ENCODE measurements at regions not wholly inside any gene's neighbourhood (a gene's known extent, or its start where the extent isn't known, plus 50 kb on each side); places are given as distances from the start of the nearest gene placed in this dataset.

GRCh38 chr5:71892641-71893365 lies 173.7 kb downstream of the CARTPT start:
- ATAC-seq (no peak), DNase-seq (no peak)
- intact Hi-C loops (cut with DNase I, micrococcal nuclease), result no loop called here

- no peak for DNase-seq
- no peak for ATAC-seq
- intact Hi-C loops (cut with DNase I, micrococcal nuclease), result no loop called here
Observed at GRCh38 chr5:71893451-71893850, 174.4 kb downstream of the CARTPT start.

- intact Hi-C loops (cut with DNase I, micrococcal nuclease), result no loop called here
- ATAC-seq, result no peak
- no peak for DNase-seq
Observed at GRCh38 chr5:71894091-71894490, 175.0 kb downstream of the CARTPT start.

- ATAC-seq, result peak; percentile 99
- intact Hi-C loops (cut with DNase I, micrococcal nuclease), result no loop called here
- DNase-seq, result peak; percentile 13 to 34
Observed at GRCh38 chr5:71895546-71895945, 176.5 kb downstream of the CARTPT start.

- intact Hi-C loops (cut with DNase I, micrococcal nuclease), result no loop called here
- no peak for DNase-seq
- ATAC-seq, result peak; percentile 51
Observed at GRCh38 chr5:71899865-71900342, 180.8 kb downstream of the CARTPT start.

GRCh38 chr5:71903808-71904207 lies 184.7 kb downstream of the CARTPT start:
- intact Hi-C loops (cut with DNase I, micrococcal nuclease), result no loop called here
- DNase-seq (no peak), ATAC-seq (no peak)

GRCh38 chr5:71904852-71905251 lies 185.8 kb downstream of the CARTPT start:
- intact Hi-C loops (cut with DNase I, micrococcal nuclease), result no loop called here

GRCh38 chr5:71905834-71906711 lies 187.0 kb downstream of the CARTPT start:
- ATAC-seq (peak; percentile 77), DNase-seq (peak in 1 of 2 donors; percentile 23)
- intact Hi-C loops (cut with DNase I, micrococcal nuclease), result no loop called here

More at GRCh38 chr5:71904852-71905251, 185.8 kb downstream of the CARTPT start:
- no peak for DNase-seq
- ATAC-seq, result no peak

GRCh38 chr5:71907001-71907588 lies 188.0 kb downstream of the CARTPT start:
- DNase-seq (no peak), ATAC-seq (no peak)
- intact Hi-C loops (cut with DNase I, micrococcal nuclease), result no loop called here

- DNase-seq (no peak), ATAC-seq (no peak)
- intact Hi-C loops (cut with DNase I, micrococcal nuclease), result no loop called here
Observed at GRCh38 chr5:71907608-71908145, 188.6 kb downstream of the CARTPT start.

GRCh38 chr5:71910741-71911140 lies 191.7 kb downstream of the CARTPT start:
- DNase-seq, result no peak
- intact Hi-C loops (cut with DNase I, micrococcal nuclease), result no loop called here
- ATAC-seq, result no peak

- intact Hi-C loops (cut with DNase I, micrococcal nuclease), result no loop called here
- no peak for ATAC-seq
- no peak for DNase-seq
Observed at GRCh38 chr5:71912021-71912420, 192.9 kb downstream of the CARTPT start.

GRCh38 chr5:71914281-71914680 lies 193.0 kb upstream of the MAP1B start:
- DNase-seq (no peak), ATAC-seq (no peak)
- intact Hi-C loops (cut with DNase I, micrococcal nuclease), result no loop called here

GRCh38 chr5:71922584-71923106 lies 184.6 kb upstream of the MAP1B start:
- DNase-seq (no peak), ATAC-seq (peak; percentile 89)
- intact Hi-C loops (cut with DNase I, micrococcal nuclease), result no loop called here

GRCh38 chr5:71923755-71924154 lies 183.5 kb upstream of the MAP1B start:
- intact Hi-C loops (cut with DNase I, micrococcal nuclease), result no loop called here
- no peak for DNase-seq
- ATAC-seq, result no peak

- DNase-seq, result no peak
- intact Hi-C loops (cut with DNase I, micrococcal nuclease), result no loop called here
- ATAC-seq, result no peak
Observed at GRCh38 chr5:71924325-71924724, 182.9 kb upstream of the MAP1B start.

- peak; percentile 83 for ATAC-seq
- intact Hi-C loops (cut with DNase I, micrococcal nuclease), result no loop called here
- no peak for DNase-seq
Observed at GRCh38 chr5:71924980-71925379, 182.3 kb upstream of the MAP1B start.

GRCh38 chr5:71925608-71926091 lies 181.6 kb upstream of the MAP1B start:
- intact Hi-C loops (cut with DNase I, micrococcal nuclease), result no loop called here
- DNase-seq, result no peak
- ATAC-seq, result no peak

GRCh38 chr5:71929003-71929402 lies 178.3 kb upstream of the MAP1B start:
- intact Hi-C loops (cut with DNase I, micrococcal nuclease), result no loop called here

More at GRCh38 chr5:71929003-71929402, 178.3 kb upstream of the MAP1B start:
- ATAC-seq (no peak), DNase-seq (no peak)

All from left colon (tissue), 2 donors.